ENCODE measurements at regions not wholly inside any gene's neighbourhood (a gene's known extent, or its start where the extent isn't known, plus 50 kb on each side); places are given as distances from the start of the nearest gene placed in this dataset.

DNA sequence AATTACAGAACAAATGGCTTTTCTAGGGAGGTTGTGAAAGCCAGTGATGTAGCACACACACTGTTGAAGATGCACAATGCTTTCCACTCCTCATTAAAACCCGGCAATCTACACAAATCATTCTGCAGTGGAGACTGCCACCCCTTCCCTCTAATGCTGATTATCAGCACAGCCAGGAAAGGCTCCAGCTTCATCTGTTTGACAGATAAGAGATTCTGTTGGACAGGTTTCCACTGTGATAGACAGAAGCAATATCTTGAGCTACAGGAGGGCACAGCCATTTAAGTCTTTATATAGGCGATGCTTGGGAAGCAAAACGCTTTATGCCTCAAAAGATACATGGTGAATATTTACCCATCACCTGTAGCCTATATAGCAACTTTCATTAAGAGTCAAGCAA lies 555.6 kb downstream of the GLRX3 start:
- TF ChIP-seq, protein P1, sequence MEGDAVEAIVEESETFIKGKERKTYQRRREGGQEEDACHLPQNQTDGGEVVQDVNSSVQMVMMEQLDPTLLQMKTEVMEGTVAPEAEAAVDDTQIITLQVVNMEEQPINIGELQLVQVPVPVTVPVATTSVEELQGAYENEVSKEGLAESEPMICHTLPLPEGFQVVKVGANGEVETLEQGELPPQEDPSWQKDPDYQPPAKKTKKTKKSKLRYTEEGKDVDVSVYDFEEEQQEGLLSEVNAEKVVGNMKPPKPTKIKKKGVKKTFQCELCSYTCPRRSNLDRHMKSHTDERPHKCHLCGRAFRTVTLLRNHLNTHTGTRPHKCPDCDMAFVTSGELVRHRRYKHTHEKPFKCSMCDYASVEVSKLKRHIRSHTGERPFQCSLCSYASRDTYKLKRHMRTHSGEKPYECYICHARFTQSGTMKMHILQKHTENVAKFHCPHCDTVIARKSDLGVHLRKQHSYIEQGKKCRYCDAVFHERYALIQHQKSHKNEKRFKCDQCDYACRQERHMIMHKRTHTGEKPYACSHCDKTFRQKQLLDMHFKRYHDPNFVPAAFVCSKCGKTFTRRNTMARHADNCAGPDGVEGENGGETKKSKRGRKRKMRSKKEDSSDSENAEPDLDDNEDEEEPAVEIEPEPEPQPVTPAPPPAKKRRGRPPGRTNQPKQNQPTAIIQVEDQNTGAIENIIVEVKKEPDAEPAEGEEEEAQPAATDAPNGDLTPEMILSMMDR (conservative IDR thresholded peaks at IDR 0.05; ENCODE audit: low read length), result no peak
- TF ChIP-seq EZH2phosphoT487 (IDR thresholded peaks at IDR 0.05; ENCODE audit: borderline replicate concordance), result no peak
